ENCODE measurements at regions not wholly inside any gene's neighbourhood (a gene's known extent, or its start where the extent isn't known, plus 50 kb on each side); places are given as distances from the start of the nearest gene placed in this dataset.

DNA sequence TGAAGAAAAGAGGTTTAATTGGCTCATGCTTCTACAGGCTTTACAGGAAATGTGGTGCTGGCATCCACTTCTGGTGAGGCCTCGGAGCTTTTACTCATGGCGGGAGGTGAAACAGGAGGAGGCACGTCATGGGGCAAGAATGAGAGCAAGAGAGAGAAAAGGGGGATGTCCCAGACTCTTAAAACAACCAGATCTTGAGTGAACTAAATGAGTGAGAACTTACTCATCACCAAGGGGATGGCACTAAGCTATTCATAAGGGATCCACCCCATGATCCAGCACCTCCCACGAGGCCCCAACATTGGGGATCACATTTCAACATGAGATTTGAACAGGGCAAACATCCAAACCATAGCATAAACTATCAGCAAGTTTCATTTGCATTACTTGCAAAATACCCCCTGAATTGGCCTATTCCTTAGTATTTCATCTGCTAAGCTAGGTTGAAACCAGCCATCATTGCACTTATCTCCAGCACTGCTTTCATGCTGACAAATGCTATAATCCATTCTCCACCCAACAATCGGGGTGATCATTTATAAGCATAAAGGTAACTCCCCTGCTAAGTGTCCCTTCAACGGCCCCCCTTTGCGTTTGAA, 179.0 kb downstream of the NOC3L start:
- Histone ChIP-seq H3K4ac (replicated peaks; ENCODE audit: insufficient read length, low read depth, low read length) (no peak overlapping the region), H3K9me3 (ENCODE audit: insufficient read depth in 2 of 2, low read depth in 1 of 2, low read length in 1 of 2) (no peaks in the 10 kb centered on the region), H4K20me1 (replicated peaks in 1 of 2; ENCODE audit: control insufficient read depth in 1 of 2, insufficient read depth in 2 of 2, low read length in 2 of 2) (no peaks in the 10 kb centered on the region), H3K4me3 (ENCODE audit: extremely low read depth in 1 of 4, insufficient read depth in 2 of 4, low read depth in 3 of 4, low read length in 4 of 4) (no peak overlapping the region), H3K79me2 (ENCODE audit: control insufficient read depth in 1 of 2, insufficient read depth in 2 of 2, low read length in 2 of 2) (no peaks in the 10 kb centered on the region), H4K8ac (ENCODE audit: extremely low read depth, insufficient read depth, low read length) (no peak overlapping the region), H2BK12ac (ENCODE audit: low read depth, low read length) (no peak overlapping the region), H3K23ac (ENCODE audit: insufficient read length) (no peak overlapping the region), H3K79me1 (ENCODE audit: low read depth, low read length) (no peaks in the 10 kb centered on the region), H4K5ac (ENCODE audit: insufficient read length, low read depth, low read length) (no peak overlapping the region), H2BK15ac (ENCODE audit: low read length) (no peak overlapping the region), H3K4me1 (replicated peaks in 1 of 4; ENCODE audit: control insufficient read depth in 3 of 4, insufficient read depth in 4 of 4, low read length in 3 of 4) (no peaks in the 10 kb centered on the region), H3K56ac (replicated peaks; ENCODE audit: insufficient read length, low read depth, low read length) (no peak overlapping the region), H3K27ac (ENCODE audit: low read depth, low read length) (no peak overlapping the region), H3K27me3 (replicated peaks in 1 of 4; ENCODE audit: control insufficient read depth in 3 of 4, extremely low read depth in 1 of 4, insufficient read depth in 3 of 4, low read length in 3 of 4) (0 out of 7 replicates have a peak, but pooled peaks cover 0 to 2% (median 0%) of the 10 kb centered on the region in 4 experiments), H2AK5ac (ENCODE audit: low read depth, low read length) (no peak overlapping the region), H2BK5ac (ENCODE audit: low read depth, low read length) (no peak overlapping the region), H2BK20ac (ENCODE audit: low read length) (no peak overlapping the region), H3K18ac (ENCODE audit: extremely low read depth, low read length) (no peak overlapping the region), H3K36me3 (ENCODE audit: control insufficient read depth in 2 of 4, insufficient read depth in 4 of 4, low read length in 3 of 4) (no peaks in the 10 kb centered on the region), H4K91ac (replicated peaks; ENCODE audit: insufficient read length, low read length) (no peak overlapping the region), H2BK120ac (replicated peaks; ENCODE audit: low read depth, low read length) (no peak overlapping the region), H3K23me2 (ENCODE audit: low read depth, low read length) (no peaks in the 10 kb centered on the region), H2AFZ (ENCODE audit: low read length) (no peak overlapping the region; the same call in 1 of the 2 replicates), H3K4me2 (ENCODE audit: insufficient read depth in 1 of 2, low read depth in 2 of 2, low read length in 2 of 2) (no peak overlapping the region), H3K14ac (ENCODE audit: insufficient read length) (no peak overlapping the region), H3K9ac (replicated peaks in 1 of 4; ENCODE audit: extremely low read depth in 1 of 4, low read depth in 3 of 4, low read length in 3 of 4) (no peak overlapping the region)
- no peak for DNase-seq (ENCODE audit: low read depth in 1 of 2, low spot score in 2 of 2)
- ChIA-PET CTCF (ENCODE audit: partially characterized antibody) (interaction anchor here (1.0 to 1.1 kb wide), 2 partner anchors 11 to 58 kb away, joined by 3 read pairs; no protein-coding TSS in a partner anchor), POLR2A (ENCODE audit: partially characterized antibody) (no interaction called here)
- no peak for FAIRE-seq
- TF ChIP-seq RNF2 (IDR thresholded peaks at IDR 0.05; ENCODE audit: borderline replicate concordance, low read depth, low read length, missing control alignments, poor library complexity, severe bottlenecking) (no peak), SIRT6 (IDR thresholded peaks at IDR 0.05; ENCODE audit: low read length) (no peak), RAD21 (IDR thresholded peaks at IDR 0.05 in 1 of 2, conservative IDR thresholded peaks at IDR 0.05 in 1 of 2; ENCODE audit: low read depth in 2 of 2, low read length in 2 of 2) (no peak), HDAC6 (IDR thresholded peaks at IDR 0.05; ENCODE audit: low read depth, low read length) (no peak), MAFK (IDR thresholded peaks at IDR 0.05; ENCODE audit: low read depth, low read length) (no peak), BRCA1 (IDR thresholded peaks at IDR 0.05; ENCODE audit: low read depth, low read length) (no peak), E2F6 (IDR thresholded peaks at IDR 0.05) (no peak), TAF1 (IDR thresholded peaks at IDR 0.05; ENCODE audit: low read depth, low read length) (no peak)
- WGBS, 2 experiments (ENCODE audit: extremely low coverage in 1 of 2, insufficient coverage in 1 of 2, insufficient read length in 1 of 2, insufficient replicate concordance in 2 of 2, low coverage in 1 of 2, low lambda C conversion rate in 2 of 2, missing lambda C conversion rate in 1 of 2): 88% methylated on average over 7 of the region's 7 CpGs; no CpG with 5 or more reads in 1 of the 2 experiments

Measured in H1 (cell line).